ENCODE measurements at regions not wholly inside any gene's neighbourhood (a gene's known extent, or its start where the extent isn't known, plus 50 kb on each side); places are given as distances from the start of the nearest gene placed in this dataset.
"Not testable (repeated sequence)": the region's sequence is repeated elsewhere in the genome, so short reads cannot be mapped to it uniquely, and the experiment has no call there.

- H3K27me3 ChIP-seq (ENCODE audit: control insufficient read depth in 1 of 2, insufficient read depth in 2 of 2, low read length in 2 of 2); H3K36me3 ChIP-seq (ENCODE audit: control insufficient read depth in 2 of 2, insufficient read depth in 2 of 2, low read length in 1 of 2); H3K4me1 ChIP-seq (ENCODE audit: control insufficient read depth in 2 of 2, insufficient read depth in 2 of 2, low read length in 1 of 2); H3K27ac ChIP-seq (ENCODE audit: low read depth in 2 of 2, low read length in 1 of 2); H3K9me3 ChIP-seq (ENCODE audit: control insufficient read depth in 2 of 2, insufficient read depth in 1 of 2, low read depth in 1 of 2, low read length in 1 of 2); H3K4me3 ChIP-seq (ENCODE audit: low read depth in 1 of 2, low read length in 2 of 2): not testable (repeated sequence)
- 8% methylated on average over 1 of the region's 2 CpGs for WGBS, 2 donors
Observed at GRCh38 chr10:46693218-46693617, 114.3 kb downstream of the SYT15 start.

- H3K9me3 ChIP-seq (ENCODE audit: control insufficient read depth in 2 of 2, insufficient read depth in 1 of 2, low read depth in 1 of 2, low read length in 1 of 2); H3K27ac ChIP-seq (ENCODE audit: low read depth in 2 of 2, low read length in 1 of 2); H3K27me3 ChIP-seq (ENCODE audit: control insufficient read depth in 1 of 2, insufficient read depth in 2 of 2, low read length in 2 of 2); H3K4me1 ChIP-seq (ENCODE audit: control insufficient read depth in 2 of 2, insufficient read depth in 2 of 2, low read length in 1 of 2); H3K36me3 ChIP-seq (ENCODE audit: control insufficient read depth in 2 of 2, insufficient read depth in 2 of 2, low read length in 1 of 2); H3K4me3 ChIP-seq (ENCODE audit: low read depth in 1 of 2, low read length in 2 of 2): not testable (repeated sequence)
Observed at GRCh38 chr10:46717264-46717663, 138.3 kb downstream of the SYT15 start.

GRCh38 chr10:46718014-46718413 is 139.1 kb downstream of the SYT15 start:
- H3K4me3 ChIP-seq (ENCODE audit: low read depth in 1 of 2, low read length in 2 of 2); H3K9me3 ChIP-seq (ENCODE audit: control insufficient read depth in 2 of 2, insufficient read depth in 1 of 2, low read depth in 1 of 2, low read length in 1 of 2); H3K4me1 ChIP-seq (ENCODE audit: control insufficient read depth in 2 of 2, insufficient read depth in 2 of 2, low read length in 1 of 2); H3K27ac ChIP-seq (ENCODE audit: low read depth in 2 of 2, low read length in 1 of 2); H3K36me3 ChIP-seq (ENCODE audit: control insufficient read depth in 2 of 2, insufficient read depth in 2 of 2, low read length in 1 of 2); H3K27me3 ChIP-seq (ENCODE audit: control insufficient read depth in 1 of 2, insufficient read depth in 2 of 2, low read length in 2 of 2): not testable (repeated sequence)
- WGBS, 2 donors = 92 to 93% methylated on average over 3 of the region's 3 CpGs

GRCh38 chr10:46720386-46720785 is 141.5 kb downstream of the SYT15 start:
- WGBS, 2 donors = no CpG with 5 or more reads among the region's 1 CpG
- not testable (repeated sequence) for H3K4me1 ChIP-seq (ENCODE audit: control insufficient read depth in 2 of 2, insufficient read depth in 2 of 2, low read length in 1 of 2); H3K27ac ChIP-seq (ENCODE audit: low read depth in 2 of 2, low read length in 1 of 2); H3K9me3 ChIP-seq (ENCODE audit: control insufficient read depth in 2 of 2, insufficient read depth in 1 of 2, low read depth in 1 of 2, low read length in 1 of 2); H3K27me3 ChIP-seq (ENCODE audit: control insufficient read depth in 1 of 2, insufficient read depth in 2 of 2, low read length in 2 of 2); H3K36me3 ChIP-seq (ENCODE audit: control insufficient read depth in 2 of 2, insufficient read depth in 2 of 2, low read length in 1 of 2); H3K4me3 ChIP-seq (ENCODE audit: low read depth in 1 of 2, low read length in 2 of 2)

- not testable (repeated sequence) for H3K4me3 ChIP-seq (ENCODE audit: low read depth in 1 of 2, low read length in 2 of 2); H3K4me1 ChIP-seq (ENCODE audit: control insufficient read depth in 2 of 2, insufficient read depth in 2 of 2, low read length in 1 of 2); H3K27me3 ChIP-seq (ENCODE audit: control insufficient read depth in 1 of 2, insufficient read depth in 2 of 2, low read length in 2 of 2); H3K9me3 ChIP-seq (ENCODE audit: control insufficient read depth in 2 of 2, insufficient read depth in 1 of 2, low read depth in 1 of 2, low read length in 1 of 2); H3K27ac ChIP-seq (ENCODE audit: low read depth in 2 of 2, low read length in 1 of 2); H3K36me3 ChIP-seq (ENCODE audit: control insufficient read depth in 2 of 2, insufficient read depth in 2 of 2, low read length in 1 of 2)
- 57 to 78% methylated on average over 4 of the region's 4 CpGs for WGBS, 2 donors
Observed at GRCh38 chr10:46720811-46721518, 142.0 kb downstream of the SYT15 start.

GRCh38 chr10:46724258-46724657 is 145.3 kb downstream of the SYT15 start:
- H3K4me1 ChIP-seq (ENCODE audit: control insufficient read depth in 2 of 2, insufficient read depth in 2 of 2, low read length in 1 of 2); H3K4me3 ChIP-seq (ENCODE audit: low read depth in 1 of 2, low read length in 2 of 2); H3K27ac ChIP-seq (ENCODE audit: low read depth in 2 of 2, low read length in 1 of 2); H3K9me3 ChIP-seq (ENCODE audit: control insufficient read depth in 2 of 2, insufficient read depth in 1 of 2, low read depth in 1 of 2, low read length in 1 of 2); H3K27me3 ChIP-seq (ENCODE audit: control insufficient read depth in 1 of 2, insufficient read depth in 2 of 2, low read length in 2 of 2); H3K36me3 ChIP-seq (ENCODE audit: control insufficient read depth in 2 of 2, insufficient read depth in 2 of 2, low read length in 1 of 2): not testable (repeated sequence)
- WGBS, 2 donors = 85 to 86% methylated on average over 3 of the region's 3 CpGs

- H3K4me3 ChIP-seq (ENCODE audit: low read depth in 1 of 2, low read length in 2 of 2); H3K36me3 ChIP-seq (ENCODE audit: control insufficient read depth in 2 of 2, insufficient read depth in 2 of 2, low read length in 1 of 2); H3K27me3 ChIP-seq (ENCODE audit: control insufficient read depth in 1 of 2, insufficient read depth in 2 of 2, low read length in 2 of 2); H3K9me3 ChIP-seq (ENCODE audit: control insufficient read depth in 2 of 2, insufficient read depth in 1 of 2, low read depth in 1 of 2, low read length in 1 of 2); H3K4me1 ChIP-seq (ENCODE audit: control insufficient read depth in 2 of 2, insufficient read depth in 2 of 2, low read length in 1 of 2); H3K27ac ChIP-seq (ENCODE audit: low read depth in 2 of 2, low read length in 1 of 2): not testable (repeated sequence)
Observed at GRCh38 chr10:46728359-46728758, 149.4 kb downstream of the SYT15 start.

GRCh38 chr10:46730729-46731128 is 151.8 kb downstream of the SYT15 start:
- H3K36me3 ChIP-seq (ENCODE audit: control insufficient read depth in 2 of 2, insufficient read depth in 2 of 2, low read length in 1 of 2); H3K27me3 ChIP-seq (ENCODE audit: control insufficient read depth in 1 of 2, insufficient read depth in 2 of 2, low read length in 2 of 2); H3K27ac ChIP-seq (ENCODE audit: low read depth in 2 of 2, low read length in 1 of 2); H3K4me3 ChIP-seq (ENCODE audit: low read depth in 1 of 2, low read length in 2 of 2); H3K9me3 ChIP-seq (ENCODE audit: control insufficient read depth in 2 of 2, insufficient read depth in 1 of 2, low read depth in 1 of 2, low read length in 1 of 2); H3K4me1 ChIP-seq (ENCODE audit: control insufficient read depth in 2 of 2, insufficient read depth in 2 of 2, low read length in 1 of 2): not testable (repeated sequence)
- no CpG with 5 or more reads among the region's 3 CpGs for WGBS, 2 donors

- H3K27ac ChIP-seq (ENCODE audit: low read depth in 2 of 2, low read length in 1 of 2) = not testable (repeated sequence)
- no CpG with 5 or more reads among the region's 1 CpG for WGBS, 2 donors
Observed at GRCh38 chr10:46733635-46734261, 154.8 kb downstream of the SYT15 start.

GRCh38 chr10:46734262-46734642 is 155.3 kb downstream of the SYT15 start:
- not testable (repeated sequence) for H3K27ac ChIP-seq (ENCODE audit: low read depth in 2 of 2, low read length in 1 of 2); H3K27me3 ChIP-seq (ENCODE audit: control insufficient read depth in 1 of 2, insufficient read depth in 2 of 2, low read length in 2 of 2); H3K36me3 ChIP-seq (ENCODE audit: control insufficient read depth in 2 of 2, insufficient read depth in 2 of 2, low read length in 1 of 2); H3K4me3 ChIP-seq (ENCODE audit: low read depth in 1 of 2, low read length in 2 of 2); H3K9me3 ChIP-seq (ENCODE audit: control insufficient read depth in 2 of 2, insufficient read depth in 1 of 2, low read depth in 1 of 2, low read length in 1 of 2); H3K4me1 ChIP-seq (ENCODE audit: control insufficient read depth in 2 of 2, insufficient read depth in 2 of 2, low read length in 1 of 2)

More at GRCh38 chr10:46733635-46734261, 154.8 kb downstream of the SYT15 start:
- not testable (repeated sequence) for H3K9me3 ChIP-seq (ENCODE audit: control insufficient read depth in 2 of 2, insufficient read depth in 1 of 2, low read depth in 1 of 2, low read length in 1 of 2); H3K27me3 ChIP-seq (ENCODE audit: control insufficient read depth in 1 of 2, insufficient read depth in 2 of 2, low read length in 2 of 2); H3K4me1 ChIP-seq (ENCODE audit: control insufficient read depth in 2 of 2, insufficient read depth in 2 of 2, low read length in 1 of 2); H3K36me3 ChIP-seq (ENCODE audit: control insufficient read depth in 2 of 2, insufficient read depth in 2 of 2, low read length in 1 of 2); H3K4me3 ChIP-seq (ENCODE audit: low read depth in 1 of 2, low read length in 2 of 2)
